ENCODE measurements at regions not wholly inside any gene's neighbourhood (a gene's known extent, or its start where the extent isn't known, plus 50 kb on each side); places are given as distances from the start of the nearest gene placed in this dataset.

GRCh38 chr9:92190536-92190790 lies 75.2 kb upstream of the SPTLC1 start:
- TF ChIP-seq, protein P1, sequence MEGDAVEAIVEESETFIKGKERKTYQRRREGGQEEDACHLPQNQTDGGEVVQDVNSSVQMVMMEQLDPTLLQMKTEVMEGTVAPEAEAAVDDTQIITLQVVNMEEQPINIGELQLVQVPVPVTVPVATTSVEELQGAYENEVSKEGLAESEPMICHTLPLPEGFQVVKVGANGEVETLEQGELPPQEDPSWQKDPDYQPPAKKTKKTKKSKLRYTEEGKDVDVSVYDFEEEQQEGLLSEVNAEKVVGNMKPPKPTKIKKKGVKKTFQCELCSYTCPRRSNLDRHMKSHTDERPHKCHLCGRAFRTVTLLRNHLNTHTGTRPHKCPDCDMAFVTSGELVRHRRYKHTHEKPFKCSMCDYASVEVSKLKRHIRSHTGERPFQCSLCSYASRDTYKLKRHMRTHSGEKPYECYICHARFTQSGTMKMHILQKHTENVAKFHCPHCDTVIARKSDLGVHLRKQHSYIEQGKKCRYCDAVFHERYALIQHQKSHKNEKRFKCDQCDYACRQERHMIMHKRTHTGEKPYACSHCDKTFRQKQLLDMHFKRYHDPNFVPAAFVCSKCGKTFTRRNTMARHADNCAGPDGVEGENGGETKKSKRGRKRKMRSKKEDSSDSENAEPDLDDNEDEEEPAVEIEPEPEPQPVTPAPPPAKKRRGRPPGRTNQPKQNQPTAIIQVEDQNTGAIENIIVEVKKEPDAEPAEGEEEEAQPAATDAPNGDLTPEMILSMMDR (conservative IDR thresholded peaks at IDR 0.05; ENCODE audit: low read length) = no peak
- no peak for TF ChIP-seq EZH2phosphoT487 (IDR thresholded peaks at IDR 0.05; ENCODE audit: borderline replicate concordance, low read depth, low read length)

Measured in OCI-LY7 (cell line).